D721Med (cell line): ENCODE measurements at regions not wholly inside any gene's neighbourhood (a gene's known extent, or its start where the extent isn't known, plus 50 kb on each side); places are given as distances from the start of the nearest gene placed in this dataset.
"Not testable (repeated sequence)": the region's sequence is repeated elsewhere in the genome, so short reads cannot be mapped to it uniquely, and the experiment has no call there.

Experiments used
- DNase-seq: peaks from one replicate; pipeline ENCODE4 v3.0.0; 2011; ENCODE audit warnings: low spot score; ENCODE audit not compliant: insufficient read length
- FAIRE-seq: peaks from 2 replicates; lab custom pipeline; 2011; peaks lifted over from hg19 to GRCh38; lab: Jason Lieb, UNC
- CTCF ChIP-seq: IDR thresholded peaks from 2 replicates; pipeline ENCODE4 v1.5.1; 2012; ENCODE audit warnings: mild to moderate bottlenecking, control low read depth; ENCODE audit not compliant: insufficient read depth; ENCODE audit errors: missing control alignments

- no peak for TF ChIP-seq CTCF
- FAIRE-seq: no peak
- no peak for DNase-seq
These were observed 123.2 kb downstream of the RFPL4B start for GRCh38 chr6:112470376-112470775.

GRCh38 chr6:112470950-112471349, 123.8 kb downstream of the RFPL4B start:
- TF ChIP-seq CTCF: no peak
- FAIRE-seq: no peak
- DNase-seq: no peak

- FAIRE-seq: no peak
- TF ChIP-seq CTCF: no peak
These were observed 128.0 kb downstream of the RFPL4B start for GRCh38 chr6:112475083-112475482.

GRCh38 chr6:112477125-112477524, 130.0 kb downstream of the RFPL4B start:
- no peak for DNase-seq

More at GRCh38 chr6:112475083-112475482, 128.0 kb downstream of the RFPL4B start:
- DNase-seq: no peak

GRCh38 chr6:112478036-112478435, 130.9 kb downstream of the RFPL4B start:
- TF ChIP-seq CTCF: no peak
- DNase-seq: no peak
- no peak for FAIRE-seq

More at GRCh38 chr6:112477125-112477524, 130.0 kb downstream of the RFPL4B start:
- no peak for TF ChIP-seq CTCF
- FAIRE-seq: no peak

GRCh38 chr6:112479975-112480374, 132.8 kb downstream of the RFPL4B start:
- not testable (repeated sequence) for FAIRE-seq, DNase-seq

GRCh38 chr6:112480553-112480952, 133.4 kb downstream of the RFPL4B start:
- no peak for DNase-seq

More at GRCh38 chr6:112480553-112480952, 133.4 kb downstream of the RFPL4B start:
- no peak for FAIRE-seq
- TF ChIP-seq CTCF: no peak
